ENCODE measurements at regions not wholly inside any gene's neighbourhood (a gene's known extent, or its start where the extent isn't known, plus 50 kb on each side); places are given as distances from the start of the nearest gene placed in this dataset.
"Not testable (repeated sequence)": the region's sequence is repeated elsewhere in the genome, so short reads cannot be mapped to it uniquely, and the experiment has no call there.

DNA sequence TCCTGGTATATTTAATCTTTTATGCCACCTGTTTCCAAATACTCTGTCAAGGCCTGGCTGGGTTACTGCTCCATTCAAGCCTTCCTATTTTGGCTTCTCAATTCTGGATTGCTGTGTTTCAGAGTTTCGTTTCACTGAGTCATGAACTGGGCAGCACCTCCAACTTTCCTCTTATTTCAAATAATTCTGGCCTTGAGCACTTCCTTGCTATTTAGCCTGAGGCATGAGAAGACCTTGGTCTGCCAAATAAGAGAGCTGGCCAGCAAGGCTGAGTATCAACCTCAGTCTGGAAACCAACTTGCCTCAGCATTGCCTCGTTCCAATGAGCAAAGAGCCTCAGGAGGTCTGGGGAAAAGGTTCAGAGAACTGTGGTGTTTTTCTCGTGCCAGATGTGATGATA is 66.6 kb downstream of the TNFAIP3 start:
- DNase-seq (ENCODE audit: low read depth in 2 of 2) = no peak

DNA sequence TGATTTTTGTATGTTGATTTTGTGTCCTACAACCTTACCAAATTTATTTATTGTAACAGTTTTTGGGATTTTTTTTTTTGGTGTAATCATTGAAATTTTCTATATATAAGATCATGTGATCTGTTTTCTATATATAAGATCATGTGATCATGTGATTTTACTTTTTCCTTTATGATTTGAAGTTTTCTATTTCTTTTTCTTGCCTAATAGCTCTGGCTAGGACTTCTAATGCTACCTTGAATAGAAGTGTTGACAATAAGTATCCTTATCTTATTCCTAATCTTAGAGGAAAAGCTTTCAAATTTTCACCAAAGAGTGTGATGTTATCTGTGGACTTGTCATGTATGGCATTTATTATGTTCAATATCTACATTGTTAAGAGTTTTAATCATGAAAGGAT is 69.7 kb downstream of the TNFAIP3 start:
- no peak for DNase-seq (ENCODE audit: low read depth in 2 of 2)

DNA sequence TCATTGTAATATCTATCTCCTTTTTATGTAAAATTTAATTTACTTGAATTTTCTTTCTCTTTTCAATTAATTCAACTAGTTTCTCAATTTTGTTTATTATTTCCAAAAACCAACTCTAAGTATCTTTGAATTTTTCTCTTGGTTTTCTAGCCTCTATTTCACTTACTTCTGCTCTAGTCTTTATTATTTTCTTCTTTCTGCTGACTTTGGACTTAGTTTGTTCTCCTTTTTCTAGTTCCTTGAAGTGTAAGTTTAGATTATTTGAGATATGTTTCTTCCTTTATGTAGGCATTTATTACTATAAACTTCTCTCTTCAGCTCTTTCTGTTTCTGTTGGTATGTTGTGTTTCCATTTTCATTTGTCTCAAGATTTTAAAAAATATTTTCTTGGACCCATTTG is 70.8 kb downstream of the TNFAIP3 start:
- DNase-seq (ENCODE audit: low read depth in 2 of 2) = no peak

DNA sequence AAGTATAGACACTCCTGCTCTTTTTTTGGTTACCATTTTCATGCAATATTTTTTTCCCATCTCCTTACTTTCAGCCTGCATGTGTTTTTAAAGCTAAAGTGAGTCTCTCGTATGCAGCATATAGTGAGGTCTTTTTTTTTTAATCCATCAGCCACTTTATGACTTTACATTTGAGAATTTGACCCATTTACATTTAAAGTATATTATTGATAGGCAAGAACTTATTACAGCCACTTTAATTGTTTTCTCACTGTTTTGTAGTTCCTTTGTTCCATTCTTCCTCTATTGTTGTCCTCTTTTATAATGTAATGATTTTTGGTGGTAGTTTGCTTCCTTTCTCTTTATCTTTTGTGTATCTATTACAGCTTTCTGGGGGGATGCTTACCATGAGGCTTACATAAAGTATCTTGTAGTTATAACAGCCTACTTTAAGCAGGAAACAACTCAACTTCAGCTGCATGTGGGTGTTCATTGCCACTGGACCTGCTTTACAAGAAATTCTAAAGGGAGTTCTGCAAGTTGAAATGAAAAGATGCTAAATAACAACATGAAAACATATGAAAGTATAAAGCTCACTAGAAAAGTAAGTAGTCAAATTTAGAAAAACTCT is 71.8 kb downstream of the TNFAIP3 start:
- no peak for DNase-seq (ENCODE audit: low read depth in 2 of 2)

DNA sequence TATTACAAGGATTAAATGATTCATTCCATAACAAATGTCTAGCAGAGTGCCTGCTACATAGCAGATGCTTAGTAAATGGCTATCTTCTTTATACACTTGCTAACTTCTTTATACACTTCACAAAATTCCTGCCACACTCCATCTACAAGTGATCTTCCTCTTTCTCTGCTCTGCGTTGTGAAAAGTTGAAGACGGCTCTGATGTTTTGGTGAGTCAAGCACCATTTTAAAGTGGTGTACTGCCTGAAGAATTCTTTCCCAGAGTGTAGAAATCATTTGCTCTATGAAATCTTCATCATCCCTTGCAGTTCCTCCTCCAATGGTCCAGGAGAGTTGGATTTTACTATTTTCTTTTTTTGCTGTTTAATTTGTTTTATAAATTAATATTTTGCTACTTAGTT is 74.9 kb downstream of the TNFAIP3 start:
- DNase-seq (ENCODE audit: low read depth in 2 of 2) = no peak

DNA sequence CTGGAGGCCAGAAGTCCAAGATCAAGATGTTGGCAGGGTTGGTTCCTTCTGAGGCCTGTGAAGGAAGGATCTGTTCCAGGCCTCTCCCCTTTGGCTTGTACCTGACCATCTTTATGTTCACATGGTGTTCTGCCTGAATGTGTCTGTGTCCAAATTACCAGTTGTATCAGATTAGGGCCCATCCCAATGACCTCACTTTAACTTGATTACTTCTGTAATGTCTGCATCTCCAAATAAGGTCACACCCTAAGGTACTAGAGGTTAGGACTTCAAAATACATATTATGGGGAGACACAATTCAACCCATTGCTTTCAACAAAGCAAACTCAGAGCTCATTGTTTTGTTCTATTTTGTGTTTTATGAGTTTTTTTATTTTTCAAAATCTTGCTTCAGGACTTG is 75.7 kb downstream of the TNFAIP3 start:
- no peak for DNase-seq (ENCODE audit: low read depth in 2 of 2)

DNA sequence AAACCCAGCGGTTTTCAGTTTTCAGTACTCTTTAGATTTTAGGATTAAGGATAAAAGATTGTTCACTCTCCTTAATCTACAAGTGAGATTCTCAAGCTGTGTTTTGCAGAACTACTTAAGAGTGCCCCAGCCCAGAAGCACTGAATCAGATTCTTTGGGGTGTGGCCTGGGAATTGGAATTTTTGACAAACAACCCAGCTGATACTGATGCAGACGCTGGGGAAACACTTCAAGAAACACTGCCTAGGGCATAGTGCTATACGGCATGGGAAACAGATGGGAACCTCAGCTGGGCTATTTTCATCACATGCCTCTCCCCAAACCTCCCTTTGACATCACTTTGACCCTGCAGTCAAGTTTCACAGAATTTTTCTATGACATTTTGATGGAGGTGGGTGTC is 77.3 kb downstream of the TNFAIP3 start:
- not testable (repeated sequence) for DNase-seq (ENCODE audit: low read depth in 2 of 2)

DNA sequence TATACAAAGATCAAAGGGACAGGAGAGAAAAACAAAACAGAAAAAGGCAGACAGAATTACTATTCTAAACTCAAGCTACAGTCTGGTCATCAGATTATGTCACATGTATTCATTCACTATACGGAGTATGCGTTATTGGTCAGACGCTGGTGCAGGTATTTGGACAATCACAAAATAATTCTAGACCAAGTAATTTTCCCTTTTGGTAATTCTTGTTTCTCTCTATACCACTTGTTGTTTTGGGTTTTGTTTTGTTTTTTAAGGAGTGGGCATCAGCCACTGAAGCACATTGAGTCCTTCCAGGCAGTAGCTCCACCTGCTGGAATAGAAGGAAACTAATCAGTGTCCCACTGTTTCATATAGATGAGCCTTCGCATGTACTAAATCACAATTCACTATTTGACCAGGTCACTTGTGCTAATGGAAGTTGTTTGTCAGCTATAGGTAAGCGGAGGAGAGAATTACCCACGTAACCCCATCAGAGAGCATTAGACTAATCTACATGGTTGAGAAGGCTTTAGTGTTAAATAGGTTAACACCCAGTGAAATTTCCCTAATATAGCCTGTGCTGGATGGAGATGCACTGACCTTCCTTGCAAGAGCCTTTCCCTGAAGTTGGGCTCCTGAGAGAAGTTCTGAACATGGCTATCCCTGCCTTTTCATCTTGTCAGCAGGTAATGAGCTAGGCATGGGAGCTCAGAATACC is 77.9 kb downstream of the TNFAIP3 start:
- no peak for DNase-seq (ENCODE audit: low read depth in 2 of 2)

DNA sequence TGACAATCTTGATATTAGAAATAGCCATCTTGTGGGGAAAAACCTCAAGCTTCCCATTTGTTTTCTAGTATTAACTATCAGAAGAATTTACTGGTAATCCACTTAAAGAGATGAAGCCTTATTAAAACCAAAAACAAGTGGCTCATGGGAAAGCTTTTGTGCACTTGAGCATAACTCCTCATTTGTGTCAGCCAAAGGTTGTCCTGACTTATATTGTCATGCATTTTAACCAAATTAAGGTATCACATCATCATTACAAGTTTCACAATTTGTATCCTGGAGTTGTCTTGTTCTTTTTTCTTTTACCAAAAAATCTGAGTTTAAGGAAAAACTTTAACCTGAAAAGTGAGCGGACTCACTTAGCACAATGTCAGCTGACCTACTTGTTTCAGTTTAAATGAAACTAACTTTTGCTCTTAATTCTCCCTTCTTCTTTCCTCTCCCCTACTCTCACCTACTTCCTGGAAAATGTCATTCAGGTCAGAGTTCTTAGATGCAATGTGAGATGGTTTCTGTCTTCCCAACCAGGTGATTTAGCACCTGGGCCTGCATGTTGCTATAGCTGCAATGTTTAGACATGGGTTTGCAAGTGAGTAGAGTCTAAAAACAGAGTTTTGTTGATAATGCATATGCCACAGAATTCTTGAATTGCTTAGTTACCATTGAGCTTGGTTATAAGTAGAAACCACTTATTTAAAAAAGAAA is 82.8 kb downstream of the TNFAIP3 start:
- no peak for DNase-seq (ENCODE audit: low read depth in 2 of 2)

DNA sequence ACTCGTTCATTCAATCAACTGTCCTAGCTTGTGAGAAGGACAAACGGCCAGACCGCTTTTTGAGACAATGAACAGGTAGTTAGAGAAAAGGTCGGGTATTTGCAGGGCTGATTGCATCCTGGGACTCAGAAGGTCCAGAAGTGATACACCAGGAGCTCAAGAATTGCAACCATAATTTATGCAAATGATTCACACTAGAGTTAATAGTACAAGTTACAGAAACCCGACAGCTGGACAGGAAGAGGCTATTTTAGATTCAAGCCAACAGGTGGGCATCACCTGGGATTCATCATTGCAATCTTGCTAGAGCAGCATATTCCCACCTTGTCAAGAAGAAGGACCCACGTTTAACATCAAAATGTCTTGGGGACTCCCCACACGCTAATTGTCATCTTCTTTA is 83.5 kb downstream of the TNFAIP3 start:
- no peak for DNase-seq (ENCODE audit: low read depth in 2 of 2)

DNA sequence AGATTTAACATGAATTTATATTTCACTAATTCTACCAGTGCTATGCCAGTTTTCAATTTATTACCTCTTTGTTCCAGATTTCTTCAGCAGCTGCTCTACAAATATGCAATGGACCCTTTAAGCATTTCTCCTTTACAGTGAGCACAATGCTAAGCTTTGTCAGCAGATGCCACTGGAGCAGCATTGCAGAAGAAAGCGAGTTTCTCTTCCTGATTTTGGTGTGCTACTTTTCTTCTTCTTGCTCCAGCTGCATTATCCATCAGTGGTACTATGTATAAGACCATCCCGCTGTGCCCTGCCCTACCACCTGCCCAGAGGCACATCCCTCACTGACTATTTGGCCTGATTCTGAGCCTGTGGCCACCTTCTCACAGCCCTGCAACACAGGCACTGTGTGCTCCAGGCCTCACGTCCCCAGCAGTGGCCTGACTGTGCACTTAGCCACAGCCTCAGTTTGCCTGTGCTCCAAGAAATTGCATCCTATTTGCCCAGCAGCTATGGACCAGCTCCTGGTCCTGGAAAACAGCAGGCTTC is 84.1 kb downstream of the TNFAIP3 start:
- no peak for DNase-seq (ENCODE audit: low read depth in 2 of 2)

DNA sequence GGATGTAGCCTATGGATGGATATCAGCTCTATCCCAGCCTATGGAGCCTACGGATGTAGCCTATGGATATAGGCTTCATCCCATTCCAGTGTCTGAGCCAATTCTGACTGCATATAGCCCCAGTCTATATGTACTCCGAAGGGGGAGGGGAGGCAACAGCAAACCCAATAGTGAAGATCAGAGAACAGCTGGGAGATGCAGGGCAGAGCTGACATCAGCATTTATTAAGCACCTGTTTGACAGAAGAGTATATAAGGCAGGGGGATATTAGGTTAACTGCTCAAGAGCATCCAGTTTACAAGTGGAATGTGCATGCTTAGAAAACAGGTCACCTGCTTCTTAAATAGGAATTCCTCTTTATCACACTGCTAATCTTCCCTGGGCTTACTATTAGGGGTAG is 85.2 kb downstream of the TNFAIP3 start:
- no peak for DNase-seq (ENCODE audit: low read depth in 2 of 2)

DNA sequence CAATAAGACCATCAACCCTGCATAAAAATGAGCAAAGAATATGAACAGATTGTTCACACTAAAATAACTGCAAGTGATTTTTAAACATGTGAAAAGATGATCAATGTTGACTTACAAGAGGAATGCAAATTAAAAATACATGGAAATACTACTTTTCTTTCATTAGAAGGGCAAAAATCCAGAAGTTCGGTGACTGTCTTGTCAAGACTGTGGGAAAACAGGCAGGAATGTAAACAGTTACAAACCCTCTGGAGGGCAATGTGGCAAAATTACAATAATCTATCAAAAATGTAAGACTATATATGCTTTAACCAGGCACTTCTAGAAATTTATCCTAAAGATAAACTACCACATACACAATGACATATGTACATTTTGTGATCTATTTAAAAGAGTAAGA is 86.7 kb downstream of the TNFAIP3 start:
- no peak for DNase-seq (ENCODE audit: low read depth in 2 of 2)

DNA sequence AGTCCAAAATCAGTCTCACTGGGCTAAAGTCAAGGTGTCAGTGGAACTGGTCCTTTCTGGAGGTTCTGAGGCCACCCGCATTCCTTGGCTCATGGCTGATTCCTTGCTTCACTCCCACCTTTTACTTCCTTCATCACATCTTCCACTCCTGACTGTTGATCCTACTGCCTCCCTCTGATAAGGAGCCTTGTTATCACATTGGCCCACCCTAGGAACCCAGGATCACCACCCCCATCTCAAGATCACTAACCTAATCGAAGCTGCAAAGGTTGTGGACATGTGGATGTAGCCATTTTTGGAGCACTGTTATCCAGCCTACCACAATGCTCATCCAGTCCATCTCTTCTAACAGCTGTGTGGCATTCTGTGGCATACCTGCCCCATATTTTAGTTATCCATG is 87.2 kb downstream of the TNFAIP3 start:
- DNase-seq (ENCODE audit: low read depth in 2 of 2) = no peak

DNA sequence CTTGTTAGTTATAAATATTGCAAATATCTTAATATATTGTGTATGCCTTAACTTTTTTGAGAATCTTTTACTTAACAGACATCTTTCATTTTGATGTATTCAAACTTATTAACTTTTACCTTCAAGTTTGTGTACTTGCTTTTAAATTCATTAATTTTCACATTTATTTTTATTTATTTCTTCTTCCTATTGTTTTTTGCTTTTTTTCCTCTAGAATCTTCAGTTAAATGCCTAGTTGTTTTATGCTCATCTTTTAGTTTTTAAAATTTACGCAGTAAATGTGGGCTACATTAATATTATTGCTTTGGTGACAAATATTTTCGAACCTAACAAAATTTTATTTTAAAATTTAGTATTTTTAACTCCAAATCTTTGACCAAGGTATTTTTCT is 89.0 kb downstream of the TNFAIP3 start:
- DNase-seq (ENCODE audit: low read depth in 2 of 2) = no peak

DNA sequence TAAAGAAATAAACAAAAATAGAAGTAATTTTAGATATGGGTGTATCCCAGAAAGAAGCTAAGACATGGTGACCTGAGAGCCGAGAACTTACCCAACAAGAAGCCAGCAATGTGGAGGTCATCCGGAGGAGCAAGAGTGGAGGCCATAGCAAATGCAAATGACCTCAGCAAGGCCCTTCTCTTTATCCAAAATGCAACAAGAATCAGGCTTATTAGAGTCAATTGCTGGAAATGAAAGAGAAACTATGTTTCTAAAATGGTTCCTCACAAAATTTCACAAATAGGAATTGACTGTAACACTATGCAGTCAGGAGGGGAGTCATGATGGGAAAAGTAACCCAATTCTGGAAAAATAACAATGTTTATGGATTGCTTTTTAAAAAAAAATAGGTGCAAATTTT is 90.4 kb downstream of the TNFAIP3 start:
- no peak for DNase-seq (ENCODE audit: low read depth in 2 of 2)

DNA sequence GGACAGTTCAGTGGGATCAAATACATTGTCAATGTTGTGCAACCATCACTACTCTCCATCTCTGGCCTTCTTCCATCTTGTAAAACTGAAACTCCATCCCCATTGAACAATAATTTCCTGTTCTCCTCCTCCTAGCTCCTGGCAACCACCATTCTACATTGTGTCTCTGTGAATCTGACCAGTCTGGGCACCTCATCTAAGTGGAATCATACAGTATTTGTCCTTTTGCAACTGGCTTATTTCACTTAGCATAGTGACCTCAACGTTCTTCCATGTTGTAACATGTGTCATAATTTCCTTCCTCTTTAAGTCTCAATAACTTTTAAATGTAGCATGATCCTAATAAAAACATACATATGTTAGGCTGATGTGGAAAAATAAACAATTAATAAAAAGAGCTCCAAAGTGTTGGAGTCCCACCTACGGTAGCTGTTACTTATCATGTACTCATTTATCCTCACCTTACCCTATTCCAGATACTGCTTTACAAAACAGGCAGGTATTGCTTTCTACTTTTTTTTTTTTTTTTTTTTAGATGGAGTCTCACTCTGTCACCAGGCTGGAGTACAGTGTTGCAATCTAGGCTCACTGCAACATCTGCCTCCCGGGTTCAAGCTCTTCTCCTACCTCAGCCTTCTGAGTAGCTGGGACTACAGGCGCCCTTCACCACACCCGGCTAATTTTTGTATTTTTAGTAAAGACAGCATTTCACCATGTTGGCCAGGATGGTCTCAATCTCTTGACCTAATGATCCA is 91.9 kb downstream of the TNFAIP3 start:
- DNase-seq (ENCODE audit: low read depth in 2 of 2) = no peak

DNA sequence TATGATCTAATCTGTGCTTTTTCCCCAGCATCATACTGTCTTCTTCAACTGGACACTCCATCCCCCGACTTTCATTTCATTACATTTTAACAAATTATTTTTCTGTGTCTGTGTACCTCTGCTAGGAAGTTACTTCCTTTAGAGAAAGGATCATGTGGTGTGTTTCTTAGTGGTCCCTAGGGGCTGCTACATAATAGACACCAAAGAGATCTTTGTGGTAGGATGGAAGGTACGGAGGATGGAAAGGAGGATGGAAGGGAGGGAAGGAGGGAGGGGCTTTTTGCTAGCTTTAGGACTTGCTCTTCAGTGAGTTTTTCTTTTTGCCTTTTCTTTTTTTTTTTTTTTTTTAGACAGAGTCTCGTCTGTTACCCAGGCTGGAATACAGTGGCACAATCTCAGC is 95.7 kb downstream of the TNFAIP3 start:
- DNase-seq (ENCODE audit: low read depth in 2 of 2) = no peak

DNA sequence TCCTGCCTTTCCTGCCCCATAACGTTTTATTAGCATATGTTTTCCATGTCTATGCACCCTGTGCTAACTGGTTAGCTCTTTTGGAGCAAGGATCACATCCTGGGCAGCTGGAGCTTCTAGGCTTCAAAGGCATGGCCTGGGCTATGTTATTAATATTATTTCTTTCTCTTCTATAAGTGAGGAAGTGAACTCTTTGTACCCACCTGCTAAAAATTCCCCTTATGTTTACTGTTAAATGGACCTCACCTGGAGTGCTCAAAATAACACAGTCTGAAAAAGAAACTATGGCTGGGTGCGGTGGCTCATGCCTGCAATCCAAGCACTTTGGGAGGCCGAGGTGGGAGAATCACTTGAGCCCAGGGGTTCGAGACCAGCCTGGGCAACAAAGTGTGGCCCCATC is 97.8 kb downstream of the TNFAIP3 start:
- no peak for DNase-seq (ENCODE audit: low read depth in 2 of 2)

DNA sequence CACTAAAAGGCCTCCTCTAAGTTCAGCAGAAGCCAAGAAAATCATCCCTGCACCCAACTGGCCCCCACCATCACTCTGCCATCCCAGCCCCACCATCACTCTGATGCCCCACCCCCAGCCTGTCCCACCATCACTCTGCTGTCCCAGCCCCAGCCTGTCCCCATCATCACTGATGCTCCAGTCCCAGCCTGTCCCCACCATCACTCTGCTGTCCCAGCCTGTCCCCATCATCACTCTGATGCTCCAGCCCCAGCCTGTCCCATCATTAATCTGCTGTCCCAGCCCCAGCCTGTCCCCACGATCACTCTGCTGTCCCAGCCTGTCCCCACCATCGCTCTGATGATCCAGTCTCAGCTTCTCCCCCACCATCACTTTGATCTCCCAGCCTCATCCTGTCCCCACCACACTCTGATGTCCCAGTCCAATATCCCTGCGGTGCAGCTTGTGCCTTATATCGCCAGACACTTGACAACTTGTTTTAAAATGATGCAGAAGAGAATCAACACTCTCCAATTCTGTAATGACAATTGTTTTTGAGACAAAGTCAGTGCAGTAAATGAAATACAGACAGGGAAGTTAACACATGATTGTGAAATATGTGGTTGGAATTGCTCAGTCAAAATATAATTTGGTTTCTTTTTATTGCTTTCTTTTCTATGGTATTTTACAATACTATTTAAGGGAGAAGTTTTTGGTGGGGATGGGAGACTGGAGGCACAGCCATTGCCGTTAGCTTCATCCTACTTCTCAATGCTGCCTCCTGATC is 100.8 kb downstream of the TNFAIP3 start:
- no peak for DNase-seq (ENCODE audit: low read depth in 2 of 2)

DNA sequence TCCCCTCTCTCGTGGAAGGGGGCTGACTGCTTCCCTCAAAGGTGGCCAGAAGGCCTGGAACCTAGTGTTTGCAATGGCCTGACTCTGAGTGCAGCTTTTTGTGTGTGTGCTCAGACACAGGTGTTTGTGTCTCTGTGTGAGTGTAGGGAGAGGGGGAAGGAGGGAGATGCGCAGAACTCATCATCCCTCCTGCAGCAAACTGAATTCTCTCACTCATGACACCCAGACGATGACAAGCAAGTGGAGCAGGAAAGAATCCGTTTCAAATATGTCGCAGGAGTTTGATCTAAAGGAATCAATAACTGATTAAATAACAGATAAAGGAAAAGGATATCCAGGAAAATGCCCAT is 101.4 kb downstream of the TNFAIP3 start:
- DNase-seq (ENCODE audit: low read depth in 2 of 2) = no peak

DNA sequence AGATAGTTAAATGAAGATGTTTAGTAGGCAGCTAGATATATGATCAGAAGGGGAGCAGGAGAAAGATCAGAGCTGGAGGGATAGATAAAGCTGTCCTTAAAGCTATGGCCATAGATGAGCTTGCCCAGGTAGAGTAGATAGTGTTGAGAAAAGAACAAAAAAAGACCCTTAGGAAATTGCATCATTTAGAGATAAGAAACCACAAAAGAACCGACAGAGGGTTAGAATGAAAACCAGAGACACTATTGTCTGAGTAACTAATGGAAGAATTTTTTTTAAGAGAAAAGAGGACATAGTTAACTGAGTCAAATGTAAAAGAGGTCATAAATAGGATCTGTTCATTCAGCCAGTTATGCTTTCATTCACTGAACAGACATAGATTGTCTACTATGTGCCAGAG is 101.8 kb downstream of the TNFAIP3 start:
- no peak for DNase-seq (ENCODE audit: low read depth in 2 of 2)

All from stimulated activated CD4-positive, alpha-beta T cell treated with anti-CD3 and anti-CD28 coated beads, Interleukin-15, amount 100 ng/mL, for 48 hours (primary cell).